Astrocyte of the cerebellum (primary cell): ENCODE measurements at regions not wholly inside any gene's neighbourhood (a gene's known extent, or its start where the extent isn't known, plus 50 kb on each side); places are given as distances from the start of the nearest gene placed in this dataset.

Source experiments
- DNase-seq: peaks from one replicate; pipeline ENCODE4 v3.0.0-alpha.2; 2011; ENCODE audit warnings: low read depth
- H3K4me3 ChIP-seq: 2 replicates; pipeline ENCODE4 v1.5.1; 2011; ENCODE audit warnings: mild to moderate bottlenecking, low read depth, low read length, moderate library complexity
- in situ Hi-C: cut with HindIII; loops from 2 replicates; pipeline ENCODE4 v1.10.0; 2017; ENCODE audit warnings: low sequenced_read_pairs
- TF ChIP-seq, protein P1 (sequence below): IDR thresholded peaks from 2 replicates; pipeline ENCODE4 v1.5.1; 2012; ENCODE audit warnings: low read length, low read depth, moderate library complexity, mild to moderate bottlenecking; ENCODE audit errors: missing control alignments

DNA sequence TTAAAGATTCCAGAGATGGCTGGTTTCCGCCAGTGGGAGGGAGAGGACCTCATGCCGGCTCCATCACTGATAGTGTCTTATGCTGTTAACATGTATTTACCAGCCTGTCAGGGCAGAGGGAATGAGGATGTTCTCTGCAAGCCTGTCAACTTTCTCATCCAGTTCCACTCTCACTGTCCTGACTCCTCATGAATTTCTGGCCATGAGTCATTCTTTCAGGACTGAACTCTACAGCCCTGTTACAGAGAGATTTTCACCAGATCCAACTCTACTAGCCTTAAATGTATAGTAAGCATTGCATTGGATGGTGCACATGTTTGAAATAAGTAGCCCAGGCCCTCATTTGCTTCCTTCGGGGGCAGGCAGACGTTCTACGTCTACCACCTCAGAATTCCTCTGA lies 387.7 kb downstream of the TMEM135 start:
- TF ChIP-seq, protein P1, sequence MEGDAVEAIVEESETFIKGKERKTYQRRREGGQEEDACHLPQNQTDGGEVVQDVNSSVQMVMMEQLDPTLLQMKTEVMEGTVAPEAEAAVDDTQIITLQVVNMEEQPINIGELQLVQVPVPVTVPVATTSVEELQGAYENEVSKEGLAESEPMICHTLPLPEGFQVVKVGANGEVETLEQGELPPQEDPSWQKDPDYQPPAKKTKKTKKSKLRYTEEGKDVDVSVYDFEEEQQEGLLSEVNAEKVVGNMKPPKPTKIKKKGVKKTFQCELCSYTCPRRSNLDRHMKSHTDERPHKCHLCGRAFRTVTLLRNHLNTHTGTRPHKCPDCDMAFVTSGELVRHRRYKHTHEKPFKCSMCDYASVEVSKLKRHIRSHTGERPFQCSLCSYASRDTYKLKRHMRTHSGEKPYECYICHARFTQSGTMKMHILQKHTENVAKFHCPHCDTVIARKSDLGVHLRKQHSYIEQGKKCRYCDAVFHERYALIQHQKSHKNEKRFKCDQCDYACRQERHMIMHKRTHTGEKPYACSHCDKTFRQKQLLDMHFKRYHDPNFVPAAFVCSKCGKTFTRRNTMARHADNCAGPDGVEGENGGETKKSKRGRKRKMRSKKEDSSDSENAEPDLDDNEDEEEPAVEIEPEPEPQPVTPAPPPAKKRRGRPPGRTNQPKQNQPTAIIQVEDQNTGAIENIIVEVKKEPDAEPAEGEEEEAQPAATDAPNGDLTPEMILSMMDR: no peak
- H3K4me3 ChIP-seq: no peak overlapping the region
- DNase-seq: no peak
- in situ Hi-C loops: loop anchor here (10.0 to 25.0 kb wide), 2 partner anchors 491 to 1112 kb away; no protein-coding TSS in a partner anchor

DNA sequence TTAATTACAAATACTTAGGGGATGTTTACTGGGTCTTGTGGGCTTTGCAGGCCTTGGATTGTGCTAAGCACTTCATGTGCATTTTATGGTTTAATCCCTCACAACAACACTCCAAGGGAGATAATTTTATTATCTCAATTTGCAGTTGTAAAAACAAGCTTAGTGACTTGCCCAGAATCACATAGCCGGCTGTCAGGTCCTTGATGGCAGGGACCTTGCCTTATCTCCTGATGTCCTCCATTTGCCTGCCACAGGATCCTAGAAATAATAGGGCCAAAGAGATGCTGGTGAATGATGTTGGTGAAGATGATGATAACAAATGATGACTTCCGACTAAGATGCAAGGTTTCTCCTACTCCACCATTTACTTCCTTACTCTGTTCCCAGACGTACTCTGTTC lies 385.4 kb downstream of the TMEM135 start:
- TF ChIP-seq, protein P1: no peak
- no peak for DNase-seq
- in situ Hi-C loops: loop anchor here (10.0 kb wide), 1 partner anchor 488 kb away; no protein-coding TSS in a partner anchor
- H3K4me3 ChIP-seq: no peak overlapping the region

DNA sequence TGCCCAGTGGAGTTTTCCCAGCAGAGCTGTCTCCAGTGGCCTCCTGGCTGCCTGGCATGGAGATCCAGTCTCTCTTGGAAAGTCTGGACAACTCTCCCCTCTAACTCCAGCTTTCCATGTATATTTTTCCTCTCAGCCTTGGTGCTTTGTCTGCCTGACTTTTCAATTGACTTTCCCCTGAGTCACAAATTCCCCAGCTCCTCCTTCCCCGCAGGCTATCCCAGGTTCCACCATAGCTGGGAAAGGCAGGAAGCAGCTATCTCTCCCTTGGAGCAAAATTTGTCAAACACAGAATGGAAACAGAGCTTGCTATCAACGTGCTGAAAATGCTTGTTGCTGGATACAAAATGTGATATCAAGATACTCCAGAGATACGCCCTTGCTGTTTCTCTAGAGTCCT lies 384.8 kb downstream of the TMEM135 start:
- H3K4me3 ChIP-seq: no peak overlapping the region
- TF ChIP-seq, protein P1: no peak
- in situ Hi-C loops: loop anchor here (10.0 kb wide), 1 partner anchor 488 kb away; no protein-coding TSS in a partner anchor
- no peak for DNase-seq

DNA sequence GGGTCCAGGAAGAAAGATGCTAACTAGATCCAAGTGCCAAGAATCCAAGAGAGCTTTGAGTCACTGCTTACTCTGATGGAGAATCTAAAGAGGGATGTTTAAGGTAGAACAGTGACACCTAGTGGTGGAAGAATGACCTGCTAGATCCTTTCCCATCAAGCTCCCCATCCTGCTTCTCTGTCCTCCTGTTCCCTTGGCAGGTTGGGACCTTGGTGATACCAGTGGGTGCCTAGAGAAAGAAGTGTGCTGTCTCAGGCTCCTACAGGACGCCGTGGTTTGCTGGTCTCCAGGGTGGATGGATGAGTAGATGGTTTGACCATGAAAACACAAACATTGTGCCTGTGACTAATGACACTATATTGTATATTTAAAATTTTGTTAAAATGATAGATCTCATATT lies 383.7 kb downstream of the TMEM135 start:
- H3K4me3 ChIP-seq: no peak overlapping the region
- TF ChIP-seq, protein P1: peak; percentile 79
- in situ Hi-C loops: loop anchor here (10.0 kb wide), 1 partner anchor 487 kb away; no protein-coding TSS in a partner anchor
- peak; percentile 82 for DNase-seq

DNA sequence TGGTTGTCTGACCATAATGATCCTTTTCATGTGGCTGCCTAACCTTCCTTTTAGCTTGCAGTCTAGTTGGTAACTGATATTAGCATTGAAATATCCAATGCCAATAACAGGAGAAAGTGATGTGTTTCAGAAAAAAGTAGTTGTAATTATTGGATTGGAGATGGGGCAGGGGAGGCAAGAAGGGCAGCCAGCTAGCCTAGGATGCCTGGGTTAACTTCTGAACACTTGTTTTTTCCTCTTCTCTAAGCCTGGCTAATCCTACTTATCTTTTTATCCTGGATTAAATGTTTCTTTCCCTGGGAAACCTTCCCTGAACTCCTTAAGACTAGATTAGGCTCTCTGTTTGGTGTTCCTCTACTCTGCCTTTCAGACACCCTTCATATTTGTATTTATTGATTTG lies 380.2 kb downstream of the TMEM135 start:
- no peak overlapping the region for H3K4me3 ChIP-seq
- in situ Hi-C loops: no loop called here
- TF ChIP-seq, protein P1: no peak
- no peak for DNase-seq

DNA sequence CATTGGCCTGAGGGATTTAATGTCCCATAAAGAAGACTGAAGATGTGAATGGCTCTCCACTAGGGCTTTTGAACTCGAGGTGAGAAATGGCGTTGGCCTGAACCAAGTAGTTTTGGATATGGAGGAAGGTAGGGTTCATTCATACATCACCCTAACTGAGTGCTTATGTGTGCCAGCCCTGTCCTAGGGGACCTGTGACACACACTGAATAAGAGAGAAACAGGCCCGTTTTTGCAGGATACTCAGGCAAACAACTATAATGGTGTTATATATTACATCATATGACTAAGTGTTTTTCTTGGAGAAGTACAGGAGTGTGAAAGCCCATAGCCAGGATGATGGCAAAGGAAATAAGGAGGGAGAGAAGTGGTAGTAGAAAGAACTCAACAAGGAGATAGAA lies 368.1 kb downstream of the TMEM135 start:
- TF ChIP-seq, protein P1: no peak
- H3K4me3 ChIP-seq: no peak overlapping the region
- in situ Hi-C loops: no loop called here
- no peak for DNase-seq
